GM19351 (cell line): ENCODE measurements at regions not wholly inside any gene's neighbourhood (a gene's known extent, or its start where the extent isn't known, plus 50 kb on each side); places are given as distances from the start of the nearest gene placed in this dataset.
"Not testable (repeated sequence)": the region's sequence is repeated elsewhere in the genome, so short reads cannot be mapped to it uniquely, and the experiment has no call there.

Source experiments
- ATAC-seq: cut with Tn5 transposase; IDR thresholded peaks from one replicate; pipeline ENCODE4 v1.9.1; 2021; ENCODE audit warnings: mild to moderate bottlenecking, moderate library complexity; ENCODE audit not compliant: unreplicated experiment

GRCh38 chr14:105978618-105979295, 452.4 kb downstream of the TMEM121 start:
- ATAC-seq, result no peak

GRCh38 chr14:105979446-105979845, 453.1 kb downstream of the TMEM121 start:
- ATAC-seq, result no peak

GRCh38 chr14:105980224-105980623, 453.8 kb downstream of the TMEM121 start:
- ATAC-seq, result no peak

GRCh38 chr14:105981517-105982302, 455.3 kb downstream of the TMEM121 start:
- ATAC-seq, result not testable (repeated sequence)

GRCh38 chr14:105982664-105983063, 456.3 kb downstream of the TMEM121 start:
- ATAC-seq, result no peak

GRCh38 chr14:105986894-105987284, 460.5 kb downstream of the TMEM121 start:
- no peak for ATAC-seq

- no peak for ATAC-seq
These were observed 461.2 kb downstream of the TMEM121 start for GRCh38 chr14:105987563-105987962.

GRCh38 chr14:105989566-105990302, 463.4 kb downstream of the TMEM121 start:
- no peak for ATAC-seq

GRCh38 chr14:105991677-105992076, 465.3 kb downstream of the TMEM121 start:
- not testable (repeated sequence) for ATAC-seq

- no peak for ATAC-seq
These were observed 467.4 kb downstream of the TMEM121 start for GRCh38 chr14:105993814-105994213.

- not testable (repeated sequence) for ATAC-seq
These were observed 468.8 kb downstream of the TMEM121 start for GRCh38 chr14:105995011-105995710.

- not testable (repeated sequence) for ATAC-seq
These were observed 472.2 kb downstream of the TMEM121 start for GRCh38 chr14:105998597-105998996.

GRCh38 chr14:105999361-106000028, 473.1 kb downstream of the TMEM121 start:
- ATAC-seq, result peak; percentile 71

GRCh38 chr14:106000029-106000511, 473.7 kb downstream of the TMEM121 start:
- ATAC-seq, result peak; percentile 38

- ATAC-seq, result not testable (repeated sequence)
These were observed 474.9 kb downstream of the TMEM121 start for GRCh38 chr14:106001277-106001676.

- ATAC-seq, result no peak
These were observed 477.0 kb downstream of the TMEM121 start for GRCh38 chr14:106003351-106003750.

GRCh38 chr14:106004937-106005795, 478.8 kb downstream of the TMEM121 start:
- not testable (repeated sequence) for ATAC-seq

GRCh38 chr14:106006043-106006442, 479.7 kb downstream of the TMEM121 start:
- ATAC-seq, result not testable (repeated sequence)

GRCh38 chr14:106006716-106007115, 480.3 kb downstream of the TMEM121 start:
- not testable (repeated sequence) for ATAC-seq
